GM10266 (cell line): ENCODE measurements at regions not wholly inside any gene's neighbourhood (a gene's known extent, or its start where the extent isn't known, plus 50 kb on each side); places are given as distances from the start of the nearest gene placed in this dataset.

Experiments
- DNase-seq: peaks from one replicate; pipeline ENCODE4 v3.0.0; 2012; ENCODE audit errors: extremely low spot score
- TF ChIP-seq, protein P1 (sequence below): IDR thresholded peaks from 2 replicates; pipeline ENCODE4 v1.5.1; 2012; ENCODE audit warnings: mild to moderate bottlenecking, low read depth; ENCODE audit not compliant: control insufficient read depth, insufficient read depth; ENCODE audit errors: missing control alignments

DNA sequence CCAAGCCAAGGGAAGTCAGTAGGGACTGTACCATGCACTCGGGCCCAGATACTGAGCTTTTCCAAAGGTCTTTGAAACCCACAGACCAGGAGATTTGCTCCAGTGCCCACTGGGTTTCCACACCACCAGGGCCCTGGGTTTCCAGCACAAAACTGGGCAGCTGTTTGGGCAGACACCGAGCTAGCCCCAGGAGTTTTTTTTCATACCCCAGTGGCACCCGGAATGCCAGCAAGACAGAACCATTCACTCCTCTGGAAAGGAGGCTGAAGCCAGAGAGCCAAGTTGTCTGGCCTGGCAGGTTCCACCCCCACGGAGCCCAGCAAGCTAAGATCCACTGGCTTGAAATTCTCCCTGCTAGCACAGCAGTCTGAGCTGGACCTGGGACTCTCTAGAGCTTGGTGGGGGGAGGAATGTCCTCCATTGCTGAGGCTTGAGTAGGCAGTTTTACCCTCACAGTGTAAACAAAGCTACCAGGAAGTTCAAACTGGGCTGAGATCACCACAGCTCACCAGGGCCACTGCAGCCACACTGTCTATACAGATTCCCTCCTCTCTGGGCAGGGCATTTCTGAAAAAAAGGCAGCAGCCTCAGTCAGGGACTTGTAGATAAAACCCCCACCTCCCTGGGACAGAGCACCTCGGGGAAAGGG is 793.7 kb downstream of the RPS29 start:
- DNase-seq: no peak
- TF ChIP-seq, protein P1, sequence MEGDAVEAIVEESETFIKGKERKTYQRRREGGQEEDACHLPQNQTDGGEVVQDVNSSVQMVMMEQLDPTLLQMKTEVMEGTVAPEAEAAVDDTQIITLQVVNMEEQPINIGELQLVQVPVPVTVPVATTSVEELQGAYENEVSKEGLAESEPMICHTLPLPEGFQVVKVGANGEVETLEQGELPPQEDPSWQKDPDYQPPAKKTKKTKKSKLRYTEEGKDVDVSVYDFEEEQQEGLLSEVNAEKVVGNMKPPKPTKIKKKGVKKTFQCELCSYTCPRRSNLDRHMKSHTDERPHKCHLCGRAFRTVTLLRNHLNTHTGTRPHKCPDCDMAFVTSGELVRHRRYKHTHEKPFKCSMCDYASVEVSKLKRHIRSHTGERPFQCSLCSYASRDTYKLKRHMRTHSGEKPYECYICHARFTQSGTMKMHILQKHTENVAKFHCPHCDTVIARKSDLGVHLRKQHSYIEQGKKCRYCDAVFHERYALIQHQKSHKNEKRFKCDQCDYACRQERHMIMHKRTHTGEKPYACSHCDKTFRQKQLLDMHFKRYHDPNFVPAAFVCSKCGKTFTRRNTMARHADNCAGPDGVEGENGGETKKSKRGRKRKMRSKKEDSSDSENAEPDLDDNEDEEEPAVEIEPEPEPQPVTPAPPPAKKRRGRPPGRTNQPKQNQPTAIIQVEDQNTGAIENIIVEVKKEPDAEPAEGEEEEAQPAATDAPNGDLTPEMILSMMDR: no peak

DNA sequence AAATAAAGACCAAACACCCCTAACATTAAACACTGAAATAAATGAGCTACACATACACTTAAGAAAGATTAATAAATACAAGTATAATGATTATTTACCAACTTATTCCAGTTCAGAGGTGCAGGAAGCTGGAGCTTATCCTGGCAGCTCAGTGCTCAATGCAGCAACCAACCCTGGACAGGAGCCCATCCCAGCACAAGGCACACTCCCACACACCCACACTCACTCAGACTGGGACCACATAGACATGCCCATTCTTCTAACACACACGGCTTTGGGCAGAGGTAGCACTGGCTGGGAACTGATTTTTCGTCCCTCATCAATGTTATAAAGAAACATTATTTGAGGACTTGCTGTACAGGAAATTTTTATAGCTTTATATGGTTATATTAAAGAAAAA is 797.4 kb downstream of the RPS29 start:
- DNase-seq: no peak
- TF ChIP-seq, protein P1: no peak

DNA sequence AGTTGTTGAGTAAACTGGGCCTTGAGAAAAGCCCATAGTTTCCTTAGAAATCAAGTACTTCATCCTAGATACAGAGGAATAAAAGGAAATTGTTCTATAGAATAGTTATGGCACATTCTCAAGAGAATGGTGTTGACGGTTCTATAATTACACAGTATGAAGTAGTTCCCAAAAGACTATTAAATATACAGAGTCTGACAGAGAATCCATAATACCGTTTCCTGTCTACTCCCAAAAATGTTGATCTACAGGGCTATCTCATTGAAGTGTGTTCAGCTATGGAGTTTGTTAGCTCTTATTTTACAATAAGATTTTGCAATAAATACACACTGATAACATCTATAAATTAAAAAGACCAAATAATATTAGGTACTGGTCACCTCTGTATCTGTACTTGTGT is 799.7 kb downstream of the RPS29 start:
- no peak for DNase-seq
- TF ChIP-seq, protein P1: no peak

DNA sequence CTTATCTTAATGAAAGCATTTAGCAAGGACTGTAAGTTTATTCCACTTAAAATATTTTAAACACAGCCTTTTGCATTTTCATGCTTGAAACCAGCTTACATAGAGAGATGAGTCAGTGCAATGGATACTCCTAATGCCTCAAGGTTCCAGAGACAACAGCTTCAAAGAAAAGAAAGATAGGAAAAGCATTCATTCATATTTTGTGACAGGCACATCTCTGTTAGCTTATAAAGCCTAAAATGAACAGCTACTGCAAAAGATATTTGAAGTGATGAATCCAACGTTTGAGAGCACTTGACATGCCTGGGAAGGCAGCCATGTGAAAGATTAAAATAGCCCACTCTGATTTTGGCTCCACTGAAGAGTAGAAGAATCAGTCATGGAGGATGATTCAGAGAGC is 814.5 kb downstream of the RPS29 start:
- TF ChIP-seq, protein P1: no peak
- DNase-seq: no peak

DNA sequence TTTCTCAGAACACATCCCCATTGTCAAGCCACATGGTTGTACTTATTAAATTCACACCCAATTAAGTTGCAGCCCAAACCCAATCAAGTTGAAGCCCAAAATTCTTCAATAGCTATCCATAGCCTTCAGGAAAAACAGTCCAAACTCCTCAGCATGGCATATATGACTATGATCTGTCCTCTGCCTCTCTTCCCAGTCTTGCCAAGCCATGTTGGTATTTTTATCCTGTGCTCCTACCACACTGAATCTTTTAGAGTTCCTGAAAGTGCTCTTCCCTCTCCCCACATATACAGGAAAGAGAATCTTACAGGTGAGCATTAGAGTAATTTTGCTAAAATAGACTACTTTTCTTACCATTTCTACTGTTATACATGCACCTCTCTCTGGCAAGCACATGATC is 834.9 kb downstream of the RPS29 start:
- no peak for DNase-seq
- TF ChIP-seq, protein P1: no peak

DNA sequence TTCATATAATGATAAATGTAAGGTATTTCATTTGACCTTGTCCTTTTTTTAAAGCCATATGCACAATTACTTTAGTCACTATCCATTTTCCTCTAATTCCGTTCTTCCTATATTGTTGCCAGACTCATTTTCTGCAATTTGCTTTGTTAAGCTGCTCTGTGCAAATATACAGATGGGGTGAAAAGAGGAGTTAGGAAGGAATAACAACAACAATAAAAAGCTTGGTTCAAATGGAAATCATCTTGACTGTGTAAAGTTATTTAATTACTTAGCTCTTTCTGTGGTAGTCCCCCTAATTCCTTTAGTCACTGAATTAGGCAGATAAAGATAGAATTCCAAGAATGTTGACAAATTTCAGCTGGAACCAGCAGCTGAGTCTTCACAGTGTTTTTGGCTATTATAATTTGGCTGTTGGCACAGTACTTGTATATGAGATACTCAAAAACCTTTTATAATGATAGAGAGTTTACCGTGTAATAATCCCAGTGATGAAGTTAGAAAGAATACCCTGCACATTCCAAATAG is 838.0 kb downstream of the RPS29 start:
- TF ChIP-seq, protein P1: no peak
- DNase-seq: no peak

DNA sequence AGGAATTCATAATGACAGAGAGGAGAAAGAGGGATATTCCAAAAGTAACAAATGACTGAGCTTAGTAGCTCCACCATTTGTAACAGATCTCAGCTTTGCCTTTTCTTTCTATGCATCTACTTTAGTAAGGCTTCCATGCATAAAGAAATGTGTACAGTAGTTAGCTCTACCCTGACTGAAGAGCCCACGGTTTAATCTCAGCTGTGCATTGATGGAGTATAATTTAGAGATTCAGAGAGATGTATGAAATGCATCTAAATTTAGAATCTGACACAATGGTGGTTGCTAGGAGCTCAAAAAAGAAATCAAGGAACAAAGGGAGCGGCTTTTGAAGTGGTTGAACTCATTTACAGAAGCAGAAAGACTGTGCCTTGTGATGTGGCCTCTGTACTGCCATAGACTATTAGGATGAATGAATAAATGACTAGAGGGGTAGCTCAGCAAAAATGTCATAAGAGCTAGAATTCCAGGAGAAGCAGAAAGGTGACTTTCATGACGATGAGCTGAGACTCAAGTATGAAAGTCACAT is 838.6 kb downstream of the RPS29 start:
- no peak for DNase-seq
- TF ChIP-seq, protein P1: no peak
